ENCODE measurements at regions not wholly inside any gene's neighbourhood (a gene's known extent, or its start where the extent isn't known, plus 50 kb on each side); places are given as distances from the start of the nearest gene placed in this dataset.

GRCh38 chr3:152103257-152103656, 165.5 kb upstream of the MBNL1 start:
- Histone ChIP-seq H3K79me2 (ENCODE audit: insufficient read depth, low read length) (no peaks in the 10 kb centered on the region), H3K27ac (ENCODE audit: low read depth, low read length) (no peak overlapping the region), H3K9me2 (ENCODE audit: insufficient read depth) (no peaks in the 10 kb centered on the region), H3K9ac (ENCODE audit: low read length) (no peak overlapping the region), H3K4me3 (replicated peaks in 1 of 2; ENCODE audit: low read depth in 1 of 2, low read length in 2 of 2) (no peak overlapping the region), H3K27me3 (ENCODE audit: insufficient read depth, low read length) (no peaks in the 10 kb centered on the region), H4K20me1 (ENCODE audit: insufficient read depth) (no peaks in the 10 kb centered on the region), H3K9me3 (ENCODE audit: control insufficient read depth in 1 of 2, insufficient read depth in 1 of 2, low read depth in 1 of 2, low read length in 2 of 2) (no peaks in the 10 kb centered on the region), H3K4me2 (ENCODE audit: low read length) (no peak overlapping the region), H3K4me1 (ENCODE audit: control insufficient read depth in 1 of 2, insufficient read depth in 2 of 2, low read length in 2 of 2) (no peaks in the 10 kb centered on the region; a peak in 1 of 4 replicates), H3K36me3 (ENCODE audit: control insufficient read depth in 1 of 2, insufficient read depth in 2 of 2, low read length in 2 of 2) (no peaks in the 10 kb centered on the region), H2AFZ (ENCODE audit: low read depth, low read length, poor library complexity, severe bottlenecking) (peak overlapping the region; percentile 8)
- TF ChIP-seq RAD21 (IDR thresholded peaks at IDR 0.05; ENCODE audit: low read depth) (no peak), ATF3 (IDR thresholded peaks at IDR 0.05) (no peak), ZNF274 (IDR thresholded peaks at IDR 0.05; ENCODE audit: low read depth, low read length) (no peak), CBX3 (IDR thresholded peaks at IDR 0.05; ENCODE audit: low read depth) (no peak), TCF7L2 (IDR thresholded peaks at IDR 0.05; ENCODE audit: borderline replicate concordance, extremely low read depth, insufficient read depth, insufficient read length) (no peak)
- intact Hi-C loops (cut with micrococcal nuclease): no loop called here
- no TSS peak for BruUV-seq (replicated peaks)
- DNase-seq (ENCODE audit: low read depth, low spot score) (no peak), ATAC-seq (no peak)
- POLR2A ChIA-PET: no interaction called here
- RAD21 ChIA-PET (ENCODE audit: low non-redundant PET in 1 of 2, low total read pairs in 2 of 2, uncharacterized antibody in 2 of 2, unreplicated experiment in 2 of 2): no interaction called here
- CTCF ChIA-PET: no interaction called here

GRCh38 chr3:152104847-152105415, 163.8 kb upstream of the MBNL1 start:
- Histone ChIP-seq H3K79me2 (ENCODE audit: insufficient read depth, low read length) (no peaks in the 10 kb centered on the region), H3K27me3 (ENCODE audit: insufficient read depth, low read length) (no peaks in the 10 kb centered on the region), H2AFZ (ENCODE audit: low read depth, low read length, poor library complexity, severe bottlenecking) (no peak overlapping the region), H3K9me3 (ENCODE audit: control insufficient read depth in 1 of 2, insufficient read depth in 1 of 2, low read depth in 1 of 2, low read length in 2 of 2) (no peaks in the 10 kb centered on the region), H3K9me2 (ENCODE audit: insufficient read depth) (no peaks in the 10 kb centered on the region), H3K4me2 (ENCODE audit: low read length) (no peak overlapping the region), H3K9ac (ENCODE audit: low read length) (no peak overlapping the region), H3K4me3 (replicated peaks in 1 of 2; ENCODE audit: low read depth in 1 of 2, low read length in 2 of 2) (no peak overlapping the region), H3K27ac (ENCODE audit: low read depth, low read length) (no peak overlapping the region), H3K36me3 (ENCODE audit: control insufficient read depth in 1 of 2, insufficient read depth in 2 of 2, low read length in 2 of 2) (no peaks in the 10 kb centered on the region), H4K20me1 (ENCODE audit: insufficient read depth) (no peaks in the 10 kb centered on the region), H3K4me1 (ENCODE audit: control insufficient read depth in 1 of 2, insufficient read depth in 2 of 2, low read length in 2 of 2) (no peaks in the 10 kb centered on the region; a peak in 1 of 4 replicates)
- ChIA-PET CTCF (no interaction called here), RAD21 (ENCODE audit: low non-redundant PET in 1 of 2, low total read pairs in 2 of 2, uncharacterized antibody in 2 of 2, unreplicated experiment in 2 of 2) (no interaction called here), POLR2A (no interaction called here)
- no peak for TF ChIP-seq JUND (IDR thresholded peaks at IDR 0.05)
- TF ChIP-seq POLR2AphosphoS5 (IDR thresholded peaks at IDR 0.05; ENCODE audit: low read depth, low read length): no peak
- no peak for TF ChIP-seq CTCF (IDR thresholded peaks at IDR 0.05 in 2 of 3, conservative IDR thresholded peaks at IDR 0.05 in 1 of 3; ENCODE audit: borderline replicate concordance in 1 of 3, insufficient read depth in 1 of 3, low read depth in 2 of 3, low read length in 2 of 3)
- TF ChIP-seq REST (IDR thresholded peaks at IDR 0.05; ENCODE audit: low read depth): no peak
- no peak for TF ChIP-seq ATF3 (IDR thresholded peaks at IDR 0.05)
- no peak for TF ChIP-seq EZH2 (IDR thresholded peaks at IDR 0.05)
- no peak for TF ChIP-seq YY1 (IDR thresholded peaks at IDR 0.05; ENCODE audit: extremely low read depth, insufficient replicate concordance, low read depth, low read length)
- intact Hi-C loops (cut with micrococcal nuclease): no loop called here
- DNase-seq (ENCODE audit: low read depth, low spot score): no peak
- no peak for ATAC-seq
- no TSS peak for BruUV-seq (replicated peaks)

Measured in HCT116 (cell line).